ENCODE measurements at regions not wholly inside any gene's neighbourhood (a gene's known extent, or its start where the extent isn't known, plus 50 kb on each side); places are given as distances from the start of the nearest gene placed in this dataset.

DNA sequence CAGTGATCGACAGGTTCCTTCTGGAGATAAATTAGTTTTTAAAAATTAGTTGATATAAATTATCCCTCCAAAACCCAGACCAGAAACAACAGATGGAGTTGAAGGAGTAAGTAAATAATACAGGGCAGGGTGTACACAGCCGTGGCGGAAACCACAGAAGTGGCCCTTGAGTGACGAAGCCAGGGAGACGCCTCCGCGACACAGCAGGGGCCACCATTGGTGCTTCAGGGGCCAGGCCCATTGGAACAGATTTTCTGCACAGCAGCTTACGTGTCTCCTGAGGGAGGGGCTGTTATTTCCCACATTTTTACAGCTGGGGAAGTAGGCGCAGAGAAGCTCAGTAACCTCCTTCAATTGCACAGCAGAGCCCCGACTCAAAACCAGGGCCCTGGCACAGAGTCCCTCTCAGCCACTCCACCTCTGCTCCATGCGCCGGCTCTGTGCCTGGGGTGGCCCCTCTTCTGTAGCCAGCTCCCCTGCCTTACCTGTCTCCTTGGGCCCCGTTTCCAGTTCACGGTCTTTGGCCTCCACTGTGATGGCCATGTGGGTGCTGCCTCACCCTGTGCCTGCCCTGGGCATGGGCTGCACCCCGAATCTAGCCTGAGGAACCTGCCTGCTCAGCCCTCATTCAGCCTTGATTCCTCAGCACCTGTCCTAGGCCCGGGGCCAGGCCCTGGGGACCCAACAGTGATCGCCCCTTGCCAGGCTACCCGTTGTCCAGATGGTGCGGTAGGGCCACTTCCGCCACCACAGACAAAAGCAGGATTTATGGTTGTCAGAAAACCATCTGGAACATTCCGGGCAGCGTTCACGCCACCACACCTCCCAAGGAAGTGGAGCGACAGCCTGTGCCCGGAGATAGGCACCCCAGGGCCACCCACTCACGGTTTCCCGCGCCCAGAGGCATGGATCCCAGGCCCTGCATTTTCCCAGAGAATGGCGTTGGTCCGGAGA lies 128.5 kb upstream of the GSE1 start:
- DNase-seq (ENCODE audit: low read depth in 1 of 2, low spot score in 1 of 2): no peak

DNA sequence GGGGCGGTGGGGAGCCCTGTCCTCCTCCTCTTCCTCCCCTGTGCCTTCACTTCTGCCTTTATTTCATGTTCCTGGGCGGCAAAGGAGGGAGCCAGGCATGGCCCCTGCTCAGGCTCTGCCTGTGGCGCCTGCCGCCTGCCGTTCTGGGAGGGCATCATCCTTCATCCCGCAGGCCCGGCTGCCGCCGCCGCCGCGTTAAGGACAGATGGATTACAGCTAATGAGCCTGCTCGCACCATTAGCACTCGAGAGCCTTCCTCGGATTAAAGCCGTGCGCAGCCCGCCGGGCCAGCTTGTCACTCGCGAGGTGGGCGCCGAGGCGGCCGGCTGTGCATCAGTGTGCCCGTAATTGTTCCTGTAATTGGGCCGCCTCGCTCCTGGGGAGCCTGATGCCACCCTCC lies 127.7 kb upstream of the GSE1 start:
- no peak for DNase-seq (ENCODE audit: low read depth in 1 of 2, low spot score in 1 of 2)

DNA sequence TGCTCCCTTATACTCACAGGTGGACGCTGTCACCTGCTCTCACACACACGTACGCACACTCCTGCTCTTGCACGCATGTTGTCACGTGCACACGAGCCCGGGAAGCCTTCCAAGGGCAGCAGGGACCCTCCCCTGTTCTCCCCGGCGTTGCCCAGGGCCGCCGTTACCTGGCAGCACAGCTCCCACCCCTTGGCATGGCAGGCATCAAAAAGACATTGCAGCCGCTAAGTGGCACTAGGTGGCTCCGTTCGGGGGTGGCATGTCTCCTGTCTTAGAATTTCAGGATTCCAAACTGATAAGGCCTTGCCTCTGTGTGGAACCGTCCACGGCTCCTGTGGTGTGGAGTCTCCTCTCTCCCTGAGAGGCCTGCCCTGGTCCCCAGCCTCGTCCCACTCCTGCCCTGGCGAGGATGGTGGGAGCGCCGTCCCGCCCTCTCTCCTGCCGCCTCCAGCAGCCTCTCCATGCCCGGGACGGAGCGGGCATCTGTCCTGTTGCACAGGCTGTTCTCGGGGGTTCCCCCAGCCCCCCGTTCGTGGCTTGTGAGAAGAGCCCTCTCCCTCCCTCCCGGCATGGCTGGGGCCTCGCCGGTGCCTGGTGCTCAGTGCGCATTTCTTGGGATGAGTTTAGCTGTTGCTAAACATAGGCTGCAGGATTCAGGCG lies 126.7 kb upstream of the GSE1 start:
- no peak for DNase-seq (ENCODE audit: low read depth in 1 of 2, low spot score in 1 of 2)

DNA sequence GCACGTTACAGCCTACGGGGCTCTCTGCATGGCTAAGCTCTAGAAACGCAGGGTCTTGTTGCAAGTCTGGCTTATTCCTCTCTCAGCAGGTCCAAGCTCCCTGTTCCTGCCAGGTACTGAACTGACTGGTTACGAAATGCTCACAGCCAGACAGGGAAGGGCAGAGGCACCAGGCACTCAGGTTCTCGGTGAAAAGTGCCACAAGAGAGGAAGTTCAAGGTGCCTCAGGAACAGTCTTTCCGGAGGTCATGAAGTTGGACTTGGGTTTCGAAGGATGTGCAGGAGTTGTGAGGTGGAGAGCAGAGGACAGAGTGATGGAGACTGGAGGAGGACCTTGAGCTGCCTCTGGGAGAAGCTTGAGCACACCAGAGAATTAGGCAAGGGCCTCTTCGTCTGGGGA lies 124.7 kb upstream of the GSE1 start:
- no peak for DNase-seq (ENCODE audit: low read depth in 1 of 2, low spot score in 1 of 2)

DNA sequence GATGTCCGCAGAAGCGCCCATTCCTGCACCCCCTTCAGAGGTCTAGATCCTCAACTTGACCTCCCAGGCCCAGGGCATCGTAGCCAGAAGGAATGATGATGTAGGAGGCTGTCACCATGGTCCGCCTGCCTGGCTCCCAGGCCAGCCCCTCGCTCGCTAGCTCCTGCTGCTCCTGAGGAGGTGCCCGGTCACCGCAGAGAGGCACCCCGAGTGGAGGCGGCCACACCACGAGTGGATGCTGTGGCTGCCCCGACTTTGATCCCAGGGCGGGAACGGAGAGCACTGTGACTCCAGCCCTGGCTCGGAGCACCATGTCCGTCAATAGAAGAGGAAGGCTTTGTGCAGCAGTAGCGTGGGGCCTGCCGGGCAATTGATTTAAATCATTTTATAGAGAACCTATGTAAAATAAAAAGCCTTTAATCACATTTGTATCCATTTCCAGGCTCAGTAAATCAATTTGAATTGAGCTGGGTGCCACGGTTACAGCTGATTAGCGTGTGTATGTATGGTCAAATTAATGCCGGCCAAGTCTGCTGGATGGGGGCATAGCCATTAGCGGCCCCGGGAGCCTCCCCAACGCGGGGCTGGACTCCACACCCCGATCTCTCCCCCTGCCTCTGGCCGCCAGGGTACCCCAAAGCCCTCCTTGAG lies 122.6 kb upstream of the GSE1 start:
- no peak for DNase-seq (ENCODE audit: low read depth in 1 of 2, low spot score in 1 of 2)

DNA sequence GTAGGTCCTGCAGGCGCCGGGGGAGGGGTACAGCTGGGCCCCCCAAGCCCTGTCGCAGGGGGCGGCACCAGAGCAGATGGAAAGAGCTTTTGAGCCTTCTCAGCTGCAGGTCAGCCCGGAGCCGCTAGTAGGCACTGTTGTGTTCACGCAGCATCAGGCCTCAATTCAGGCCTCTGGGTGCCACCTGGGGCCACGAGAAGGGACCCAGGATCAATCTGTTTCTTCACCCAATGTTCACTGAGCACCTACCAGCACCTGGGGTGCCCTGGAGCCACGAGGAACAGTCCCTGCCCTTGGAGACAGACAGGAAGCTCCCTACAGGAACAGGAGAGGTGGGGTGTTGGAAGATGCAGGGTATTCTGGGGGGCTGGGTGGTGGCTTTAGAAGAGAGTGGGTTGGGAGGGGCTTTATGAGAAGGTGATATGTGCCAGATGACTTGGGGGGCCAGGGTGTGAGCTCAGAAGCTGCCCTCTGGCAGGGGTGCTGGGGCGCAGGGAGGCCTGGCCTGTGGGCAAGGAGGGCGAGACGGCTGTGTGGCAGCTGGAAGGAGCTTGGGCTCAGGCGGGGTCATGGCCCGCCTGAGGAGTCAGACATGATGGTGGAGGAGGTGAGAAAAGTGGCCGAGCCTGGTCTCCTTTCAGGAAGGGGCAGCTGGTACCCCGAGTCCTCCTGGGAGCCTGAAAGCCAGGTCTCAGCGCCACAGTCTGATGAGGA lies 121.9 kb upstream of the GSE1 start:
- peak in 1 of 2 donors; percentile 21 for DNase-seq (ENCODE audit: low read depth in 1 of 2, low spot score in 1 of 2)

DNA sequence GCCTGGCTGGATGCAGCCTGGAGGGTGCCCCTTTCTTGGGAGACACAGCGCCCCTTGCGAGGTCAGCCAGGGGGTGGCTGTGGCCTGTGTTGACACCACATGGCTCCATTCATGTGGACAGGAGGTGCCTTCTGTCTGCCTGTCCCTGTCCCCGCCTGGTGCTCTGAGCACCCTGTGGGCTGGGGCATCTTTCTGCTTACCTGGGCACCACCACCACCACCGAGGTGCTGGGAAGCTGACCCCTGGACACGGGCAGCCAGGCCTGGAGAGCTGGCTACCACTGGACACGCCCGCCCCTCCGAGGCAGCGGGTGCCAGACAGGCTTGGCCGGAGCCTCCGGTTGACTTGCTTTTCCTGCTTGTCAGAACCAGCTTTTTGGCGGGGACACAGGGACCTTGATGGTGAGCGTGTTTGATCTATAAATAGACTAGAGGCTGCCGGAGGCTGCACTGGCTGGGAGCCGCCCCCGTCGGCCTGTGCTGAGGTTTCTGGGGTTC lies 121.3 kb upstream of the GSE1 start:
- DNase-seq (ENCODE audit: low read depth in 1 of 2, low spot score in 1 of 2): no peak

DNA sequence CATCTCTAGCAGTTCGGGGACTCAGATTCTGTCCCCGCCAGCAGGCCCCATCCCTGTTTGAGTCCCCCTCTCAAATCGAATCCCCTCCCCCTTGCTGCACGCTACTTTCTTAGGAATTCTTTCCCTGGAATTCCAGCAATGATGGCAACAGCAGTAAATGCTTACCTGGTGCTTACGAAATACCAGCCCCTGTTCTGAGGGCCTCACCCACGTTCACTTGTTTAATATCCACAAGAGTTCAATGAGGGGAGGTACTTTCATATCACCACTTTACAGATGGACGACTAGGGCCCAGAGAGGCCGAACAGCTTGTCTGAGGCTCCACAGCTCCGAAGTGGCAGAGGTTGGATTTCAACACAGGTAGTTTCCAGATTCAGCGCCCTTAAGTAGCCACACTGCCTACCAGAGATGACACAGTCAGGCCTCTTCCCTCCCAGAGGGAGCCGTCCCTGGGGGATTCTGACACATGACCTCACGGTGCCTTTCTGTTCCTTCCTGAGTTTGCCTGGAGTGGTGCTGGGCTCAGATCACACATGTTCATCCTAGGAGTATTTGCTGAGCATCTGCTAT lies 120.7 kb upstream of the GSE1 start:
- DNase-seq (ENCODE audit: low read depth in 1 of 2, low spot score in 1 of 2): no peak

DNA sequence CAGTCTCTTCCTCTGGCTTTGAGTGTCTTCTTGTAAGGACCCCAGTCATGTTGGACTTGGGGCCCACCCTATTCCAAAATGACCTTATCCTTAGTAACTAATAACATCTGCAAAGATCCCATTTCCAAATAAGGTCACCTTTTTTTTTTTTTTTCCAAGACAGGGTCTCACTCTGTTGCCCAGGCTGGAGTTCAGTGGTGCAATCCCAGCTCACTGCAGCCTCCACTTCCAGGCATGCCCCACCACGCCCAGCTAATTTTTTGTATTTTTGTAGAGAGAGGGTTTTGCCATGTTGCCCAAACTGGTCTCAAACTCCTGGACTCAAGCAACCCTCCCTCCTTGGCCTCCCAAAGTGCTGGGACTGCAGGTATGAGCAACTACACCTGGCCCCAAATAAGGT lies 118.8 kb upstream of the GSE1 start:
- DNase-seq (ENCODE audit: low read depth in 1 of 2, low spot score in 1 of 2): no peak

DNA sequence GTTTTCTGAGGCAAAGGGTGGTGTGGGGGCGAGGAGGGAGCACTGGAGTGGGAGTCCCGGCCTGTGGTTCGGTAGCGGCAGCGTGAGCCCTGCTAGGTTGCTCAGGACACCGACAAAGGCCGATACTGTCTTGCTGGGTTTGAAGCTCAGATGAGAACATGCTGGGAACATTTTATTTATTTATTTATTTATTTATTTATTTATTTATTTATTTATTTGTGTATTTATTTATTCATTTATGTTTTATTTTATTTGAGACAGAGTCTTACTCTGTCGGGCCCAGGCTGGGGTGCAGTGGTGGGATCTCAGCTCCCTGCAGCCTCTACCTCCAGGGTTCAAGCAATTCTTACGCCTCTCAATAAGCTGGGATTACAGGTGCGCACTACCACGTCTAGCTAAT lies 117.9 kb upstream of the GSE1 start:
- no peak for DNase-seq (ENCODE audit: low read depth in 1 of 2, low spot score in 1 of 2)

DNA sequence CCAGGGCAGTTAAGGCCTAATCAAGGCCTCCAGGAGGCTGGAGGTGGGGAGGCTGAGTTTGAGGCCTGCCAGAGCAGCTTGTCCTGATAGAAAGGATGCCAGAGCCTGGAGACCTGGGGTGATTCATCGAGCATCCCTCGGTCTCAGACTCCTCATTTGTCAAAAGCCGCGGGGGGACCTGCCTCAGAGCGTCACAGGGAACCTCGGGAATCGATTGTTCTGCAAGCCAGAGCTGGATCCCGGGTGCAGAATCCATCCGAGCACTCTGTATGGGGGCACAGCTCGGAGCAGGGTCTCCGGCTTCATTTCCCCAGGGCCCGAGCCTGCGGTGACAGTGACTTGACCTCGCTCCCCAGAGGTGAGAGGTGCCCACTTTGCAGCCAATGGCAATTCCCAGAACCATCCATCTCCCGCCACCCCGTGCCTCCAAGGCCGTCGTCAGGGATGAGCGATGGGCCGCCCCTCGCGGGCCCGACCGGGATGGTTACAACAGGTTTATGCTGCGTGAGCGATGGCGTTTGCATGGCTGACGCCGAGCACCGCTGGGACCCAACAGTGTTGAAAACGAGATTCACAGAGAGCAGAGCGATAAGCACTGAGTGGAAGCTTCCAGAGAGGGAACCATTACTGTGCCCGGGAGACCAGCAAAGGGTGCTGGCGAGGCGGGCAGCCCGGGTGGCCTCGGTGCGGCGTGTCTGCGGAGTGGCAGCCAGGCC lies 117.1 kb upstream of the GSE1 start:
- no peak for DNase-seq (ENCODE audit: low read depth in 1 of 2, low spot score in 1 of 2)

DNA sequence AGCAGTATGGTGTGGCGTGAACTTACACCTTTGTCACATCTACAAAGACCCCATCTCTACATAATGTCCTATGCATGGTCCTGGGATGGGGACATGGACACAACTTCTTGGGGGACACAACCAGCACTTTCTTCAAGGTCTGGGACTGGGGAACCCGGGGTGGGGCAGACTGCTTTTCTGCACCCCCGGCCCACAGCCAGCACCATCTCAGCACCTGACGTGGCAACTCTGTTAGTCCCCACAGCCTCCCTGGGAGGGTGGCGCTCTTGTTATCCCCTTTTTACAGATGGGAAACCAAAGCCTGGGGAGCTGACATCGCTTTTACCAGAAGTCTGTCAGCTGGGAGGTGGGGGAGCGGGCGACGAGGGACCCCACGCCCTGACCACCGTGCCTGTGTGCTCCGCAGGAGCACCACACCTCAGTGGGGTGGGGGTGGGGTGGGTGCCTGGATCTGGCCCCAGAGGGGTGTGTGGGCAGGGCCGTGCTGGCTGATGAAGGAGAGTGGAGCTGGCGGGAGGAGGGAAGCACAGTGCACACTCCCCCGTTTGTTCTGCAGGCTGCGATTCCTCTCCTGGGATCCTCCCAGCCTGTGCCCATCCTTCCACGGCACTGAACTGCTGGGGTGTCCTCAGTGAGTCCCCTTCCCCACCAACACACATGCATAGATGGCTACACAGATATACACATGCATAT lies 115.4 kb upstream of the GSE1 start:
- no peak for DNase-seq (ENCODE audit: low read depth in 1 of 2, low spot score in 1 of 2)

DNA sequence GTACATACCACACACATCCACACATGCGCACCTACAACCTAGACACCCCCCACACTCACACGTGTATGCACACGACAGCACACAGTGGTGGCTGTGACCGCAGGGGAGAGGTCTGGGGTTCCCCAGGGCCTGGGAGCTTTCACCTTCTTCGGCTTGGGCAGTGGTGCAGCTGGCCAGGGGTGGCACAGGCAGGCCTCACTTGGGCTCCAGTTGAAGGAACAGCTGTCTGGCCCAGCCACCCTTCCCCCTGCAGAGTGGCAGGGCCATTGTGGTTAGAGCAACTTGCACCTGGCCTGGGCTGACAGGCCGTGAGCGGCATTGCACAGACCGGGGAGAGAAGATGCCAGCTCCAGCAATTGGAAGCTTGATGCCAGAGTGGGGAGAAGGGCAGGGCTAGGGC lies 114.5 kb upstream of the GSE1 start:
- no peak for DNase-seq (ENCODE audit: low read depth in 1 of 2, low spot score in 1 of 2)

DNA sequence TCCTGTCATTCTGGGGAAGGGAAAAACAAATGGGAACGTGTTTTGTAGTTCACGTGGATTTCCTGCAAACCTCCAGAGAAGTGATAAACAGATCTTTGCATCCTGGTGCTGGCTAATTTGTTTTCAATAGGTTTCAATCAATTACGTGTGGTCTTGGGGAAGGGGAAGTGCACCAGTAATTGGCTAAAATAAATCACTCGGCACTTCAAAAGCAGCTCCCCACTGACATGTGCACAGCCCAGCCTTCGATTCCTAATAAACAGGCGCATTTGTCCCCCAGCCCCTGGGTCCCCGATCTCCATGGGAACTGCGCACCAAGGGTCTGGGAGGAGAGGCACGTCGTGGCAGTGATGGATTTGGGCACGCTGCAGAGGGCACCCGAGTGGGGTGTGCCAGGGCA lies 112.9 kb upstream of the GSE1 start:
- no peak for DNase-seq (ENCODE audit: low read depth in 1 of 2, low spot score in 1 of 2)

DNA sequence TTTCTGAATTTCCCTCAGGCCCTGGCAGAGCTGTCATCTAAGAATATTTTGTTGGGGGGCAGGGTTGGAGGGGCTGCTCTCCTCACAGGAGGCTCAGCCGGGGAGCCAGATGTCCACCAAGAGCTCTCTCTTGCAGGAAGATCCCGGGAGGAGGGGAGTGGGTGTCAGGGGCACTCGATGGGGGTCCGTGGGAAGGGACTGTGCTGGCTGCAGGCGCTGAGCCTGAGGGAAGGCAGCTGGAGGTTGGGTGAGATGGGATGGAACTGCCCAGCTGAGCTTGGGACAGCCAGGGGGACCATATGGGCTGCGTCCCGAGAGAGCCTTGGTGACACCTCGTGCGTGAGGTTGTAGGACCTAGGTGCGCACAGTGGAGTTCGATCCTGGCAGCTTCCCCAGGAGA lies 111.2 kb upstream of the GSE1 start:
- DNase-seq (ENCODE audit: low read depth in 1 of 2, low spot score in 1 of 2): no peak

DNA sequence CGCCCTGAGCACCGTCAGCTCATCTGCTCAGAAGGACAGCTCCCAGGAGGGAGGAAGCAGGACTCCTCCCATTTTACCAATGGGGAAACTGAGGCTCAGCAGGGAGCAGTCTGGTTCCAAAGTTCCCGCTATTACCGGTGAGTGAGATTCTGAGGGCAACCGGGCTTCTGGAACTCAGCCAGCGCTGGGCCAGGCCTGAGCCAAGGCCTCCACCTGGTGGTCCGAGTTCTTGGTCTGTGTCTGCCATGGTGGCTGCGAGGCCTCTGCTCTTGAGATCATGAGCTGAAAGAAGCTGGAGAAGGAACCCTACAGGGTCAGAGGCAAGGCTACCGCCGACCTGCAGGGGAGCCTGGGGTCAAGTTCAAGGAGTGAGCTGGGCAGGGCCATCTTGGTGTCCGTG lies 110.8 kb upstream of the GSE1 start:
- DNase-seq (ENCODE audit: low read depth in 1 of 2, low spot score in 1 of 2): no peak

DNA sequence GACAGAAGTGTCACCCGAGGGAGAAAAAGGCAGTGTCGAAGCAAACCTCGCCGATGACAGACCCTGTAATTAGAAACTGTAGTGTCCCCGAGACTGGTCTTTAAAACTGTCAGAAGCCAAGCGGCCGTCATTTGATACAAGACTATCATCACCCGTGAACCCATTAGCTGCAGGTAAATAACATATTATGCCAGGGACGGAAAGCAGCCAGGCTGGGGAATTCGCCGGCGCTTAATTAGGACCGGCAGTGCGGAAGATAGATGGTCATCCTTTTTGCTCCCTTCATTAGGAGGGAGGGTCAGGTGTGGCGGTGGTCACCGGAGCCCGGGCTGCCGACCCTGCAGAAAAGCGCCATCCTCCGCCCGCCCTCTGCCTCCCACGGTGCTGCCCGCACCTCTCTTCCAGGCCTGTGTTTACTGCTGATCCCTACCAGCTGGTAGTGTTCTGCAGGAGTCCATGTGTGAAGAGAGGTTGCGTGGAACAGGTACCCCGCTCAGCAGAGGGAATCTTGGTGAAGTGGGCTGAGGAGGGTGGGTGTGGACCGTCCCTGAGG lies 109.4 kb upstream of the GSE1 start:
- no peak for DNase-seq (ENCODE audit: low read depth in 1 of 2, low spot score in 1 of 2)

DNA sequence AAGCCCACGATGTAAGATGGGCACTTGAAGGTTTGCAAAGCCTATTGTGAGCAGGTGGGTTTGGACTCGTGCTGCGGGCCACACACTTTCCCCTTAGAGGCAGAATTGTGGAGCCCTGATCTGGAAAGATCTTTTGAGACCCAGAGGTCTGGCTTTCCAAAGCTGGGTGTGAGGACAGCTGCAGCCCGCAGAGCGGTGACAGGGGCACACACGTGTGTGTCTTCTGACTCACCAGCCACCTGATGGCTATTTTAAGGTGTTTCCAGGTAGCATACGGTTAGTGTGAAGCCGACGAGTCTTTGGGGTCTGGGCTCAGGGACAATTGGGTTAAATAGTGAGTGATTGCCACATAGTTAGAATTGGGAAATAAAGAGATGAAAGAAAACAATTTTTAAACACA lies 108.9 kb upstream of the GSE1 start:
- no peak for DNase-seq (ENCODE audit: low read depth in 1 of 2, low spot score in 1 of 2)
